Stimulated activated CD4-positive, alpha-beta T cell treated with anti-CD3 and anti-CD28 coated beads, Interleukin-15, amount 100 ng/mL, for 48 hours (primary cell): ENCODE measurements at regions not wholly inside any gene's neighbourhood (a gene's known extent, or its start where the extent isn't known, plus 50 kb on each side); places are given as distances from the start of the nearest gene placed in this dataset.
A peak's percentile ranks its signal among the peaks of the same experiment; 100 is the strongest.
"Not testable (repeated sequence)": the region's sequence is repeated elsewhere in the genome, so short reads cannot be mapped to it uniquely, and the experiment has no call there.

Experiments used
- DNase-seq, 2 donors: peaks; one replicate each; pipeline ENCODE4 v3.0.0-alpha.2; 2020; ENCODE audit warnings: low read depth in 2 of 2

- no peak for DNase-seq
These were observed 154.0 kb downstream of the REEP3 start for GRCh38 chr10:63675171-63675570.

DNA sequence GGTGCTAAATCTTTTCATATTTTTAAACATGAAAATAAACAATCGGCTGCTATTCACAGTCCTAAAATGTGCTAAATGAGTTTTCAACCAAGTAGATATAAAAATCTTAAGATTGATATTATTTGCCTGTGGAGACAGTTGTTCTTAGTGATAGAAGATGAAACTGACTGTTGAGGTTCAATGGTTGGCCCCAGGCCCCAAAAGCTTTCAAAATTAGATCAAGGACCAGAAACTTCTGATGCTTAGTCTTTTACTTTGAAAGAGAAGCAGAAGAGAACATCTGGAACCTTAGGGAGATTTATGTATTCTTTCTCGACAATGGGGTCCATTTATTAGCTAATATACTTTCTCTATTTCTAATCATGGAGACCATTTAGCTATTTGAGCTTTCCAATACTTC lies 155.8 kb downstream of the REEP3 start:
- DNase-seq, result no peak

- DNase-seq, result not testable (repeated sequence)
These were observed 159.3 kb downstream of the REEP3 start for GRCh38 chr10:63680545-63680944.

DNA sequence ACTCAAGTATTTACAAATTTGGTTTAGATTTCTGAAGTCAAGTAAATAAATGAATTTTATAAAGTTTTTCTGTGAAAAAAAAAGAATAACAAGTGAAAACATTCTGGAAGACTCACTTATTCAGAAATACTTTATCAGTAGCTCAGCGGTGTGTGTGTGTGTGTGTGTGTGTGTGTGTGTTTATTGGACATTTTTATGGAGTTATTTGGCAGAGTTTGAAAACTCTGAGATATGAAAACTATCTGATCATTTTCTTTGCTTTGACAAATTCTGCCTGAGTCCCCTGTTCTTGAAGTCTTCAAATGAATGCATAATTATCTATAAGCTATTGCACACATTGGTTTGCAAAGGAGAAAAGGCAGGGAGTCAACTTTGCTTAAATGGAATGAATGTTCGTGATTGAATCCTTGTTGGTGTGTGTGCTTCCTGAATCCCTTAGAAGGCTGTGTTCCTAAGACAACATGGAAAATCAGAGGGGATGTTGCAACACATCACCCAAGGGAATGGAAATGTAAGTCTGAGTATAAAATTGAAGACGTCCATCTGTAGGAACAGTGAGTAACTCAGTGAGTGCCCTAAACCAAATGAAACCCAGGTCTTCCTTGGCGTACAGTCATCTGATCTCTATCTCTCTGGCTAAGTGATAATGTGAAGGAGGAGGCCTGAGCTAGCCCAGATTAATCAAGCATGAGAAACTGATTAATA lies 160.9 kb downstream of the REEP3 start:
- DNase-seq, result no peak

DNA sequence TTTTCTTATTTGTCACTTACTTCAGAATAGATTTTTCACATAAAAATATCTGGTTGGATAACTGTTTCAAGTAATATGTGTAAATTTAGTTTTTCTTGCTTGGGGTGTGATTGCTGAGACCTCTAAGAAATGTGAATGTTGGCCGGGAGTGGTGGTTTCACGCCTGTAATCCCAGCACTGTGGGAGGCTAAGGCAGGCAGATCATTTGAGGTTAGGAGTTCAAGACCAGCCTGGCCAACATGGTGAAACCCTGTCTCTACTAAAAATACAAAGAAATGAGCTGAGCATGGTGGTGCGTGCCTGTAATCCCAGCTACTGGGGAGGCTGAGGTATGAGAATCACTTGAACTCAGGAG lies 161.5 kb downstream of the REEP3 start:
- not testable (repeated sequence) for DNase-seq

DNA sequence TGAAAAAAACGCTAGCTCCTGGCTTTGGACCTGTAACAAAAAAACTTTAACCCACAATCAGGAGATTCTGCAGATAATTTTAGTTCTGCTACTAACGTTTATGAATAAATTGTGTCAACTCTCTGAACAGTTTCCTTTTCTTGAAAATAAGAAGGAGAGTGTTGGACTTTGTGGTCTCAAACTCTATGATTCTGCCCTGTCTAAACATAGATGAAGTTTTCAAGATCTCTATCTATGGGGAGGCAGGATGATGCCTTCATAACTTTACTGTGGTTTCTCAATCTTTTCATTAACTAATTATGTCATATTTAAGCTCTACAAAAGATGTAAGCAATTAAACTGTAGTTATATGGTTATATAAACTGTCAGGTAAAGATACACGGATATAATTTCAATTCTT lies 162.0 kb downstream of the REEP3 start:
- DNase-seq, result no peak

DNA sequence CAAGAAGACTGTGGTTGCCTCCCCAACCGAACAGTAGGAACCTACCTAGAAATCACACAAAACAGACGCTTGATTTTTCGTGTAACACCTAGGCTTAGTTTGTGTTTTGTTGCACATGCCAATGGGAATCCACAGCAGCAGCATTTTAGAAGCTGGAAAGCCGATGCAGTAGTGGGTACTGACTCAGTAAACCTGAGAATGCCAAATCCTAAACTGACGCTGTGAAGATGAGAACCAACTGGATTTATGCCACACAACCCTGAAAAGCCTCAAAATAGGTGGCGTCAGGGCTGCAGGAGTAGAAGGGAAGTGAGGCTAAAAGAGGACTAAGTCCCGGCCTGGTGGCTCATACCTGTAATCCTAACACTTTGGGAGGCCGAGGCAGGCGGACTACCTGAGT lies 162.5 kb downstream of the REEP3 start:
- no peak for DNase-seq

GRCh38 chr10:63684257-63684936 lies 163.2 kb downstream of the REEP3 start:
- DNase-seq, result no peak

DNA sequence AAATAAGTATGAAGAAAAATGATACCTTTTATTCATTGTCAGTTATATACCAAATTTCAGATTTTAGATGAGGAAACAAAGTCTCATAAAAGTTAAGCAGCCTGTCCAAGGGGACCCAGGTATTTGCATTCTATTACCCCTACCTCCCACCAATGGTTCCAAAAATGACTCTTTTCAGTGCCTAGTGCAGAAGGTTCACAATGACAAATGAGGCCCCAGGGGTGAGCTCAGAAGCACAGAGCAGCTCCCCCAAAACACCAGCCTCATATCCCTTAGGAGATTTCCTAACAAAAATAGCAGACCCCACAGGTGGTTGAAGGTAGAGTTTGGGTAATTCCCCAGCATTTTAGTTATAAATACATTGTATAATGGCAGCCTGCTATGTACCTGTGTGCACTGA lies 168.6 kb downstream of the REEP3 start:
- no peak for DNase-seq

DNA sequence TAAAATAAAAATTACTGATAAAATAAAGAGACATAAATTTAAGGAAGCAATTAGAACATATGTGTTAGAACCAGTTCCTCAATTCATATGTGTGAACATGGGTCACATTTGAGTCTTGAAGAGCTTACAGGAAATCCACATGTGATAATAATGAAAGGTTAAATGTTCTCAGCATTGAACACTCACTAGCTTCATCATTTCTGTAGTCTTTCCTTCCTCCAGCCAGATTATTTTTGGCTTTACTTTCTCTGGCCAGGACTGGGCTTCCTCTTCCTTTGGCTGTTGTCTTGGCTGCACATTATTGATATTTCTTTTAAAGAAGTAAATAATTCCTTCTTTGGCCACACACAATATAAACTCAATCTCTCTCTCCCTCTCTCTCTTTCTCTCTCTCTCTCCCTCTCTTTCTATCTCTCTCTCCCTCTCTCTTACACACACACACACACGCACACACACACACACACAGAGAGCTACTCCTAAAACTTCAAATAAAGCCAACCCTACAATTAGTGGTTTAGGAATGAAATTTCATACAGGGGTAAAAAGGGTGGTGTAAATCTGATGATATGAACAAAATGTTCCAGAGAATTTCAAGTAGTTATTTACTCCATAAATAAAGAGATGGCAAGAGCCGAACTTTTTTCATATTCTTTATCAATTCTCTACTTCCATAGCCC lies 171.2 kb downstream of the REEP3 start:
- no peak for DNase-seq

GRCh38 chr10:63693021-63693420 lies 171.8 kb downstream of the REEP3 start:
- not testable (repeated sequence) for DNase-seq

- no peak for DNase-seq
These were observed 175.0 kb downstream of the REEP3 start for GRCh38 chr10:63696205-63696604.

- DNase-seq, result no peak
These were observed 177.0 kb downstream of the REEP3 start for GRCh38 chr10:63697956-63698786.

DNA sequence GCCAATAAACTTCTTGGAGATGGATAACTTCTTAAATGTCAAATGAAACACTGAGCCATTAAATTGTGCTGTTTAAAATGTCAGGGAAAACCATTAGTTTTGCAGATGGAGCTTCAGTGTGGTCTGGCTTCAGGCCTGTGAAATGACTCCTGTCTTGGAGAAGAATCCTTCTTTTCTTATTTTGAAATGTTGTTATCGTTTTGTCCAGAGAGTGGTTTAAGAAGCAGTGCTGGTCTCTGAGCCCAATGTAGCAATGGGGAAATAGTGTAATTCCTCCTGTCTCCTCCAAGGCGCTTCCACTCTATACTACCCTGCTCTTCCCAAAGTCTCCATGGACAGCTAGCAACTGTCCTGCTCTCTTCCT lies 177.6 kb downstream of the REEP3 start:
- DNase-seq, result no peak

GRCh38 chr10:63699785-63700613 lies 178.8 kb downstream of the REEP3 start:
- DNase-seq, result peak; percentile 22 to 40

GRCh38 chr10:63700631-63701156 lies 179.5 kb downstream of the REEP3 start:
- DNase-seq, result no peak

DNA sequence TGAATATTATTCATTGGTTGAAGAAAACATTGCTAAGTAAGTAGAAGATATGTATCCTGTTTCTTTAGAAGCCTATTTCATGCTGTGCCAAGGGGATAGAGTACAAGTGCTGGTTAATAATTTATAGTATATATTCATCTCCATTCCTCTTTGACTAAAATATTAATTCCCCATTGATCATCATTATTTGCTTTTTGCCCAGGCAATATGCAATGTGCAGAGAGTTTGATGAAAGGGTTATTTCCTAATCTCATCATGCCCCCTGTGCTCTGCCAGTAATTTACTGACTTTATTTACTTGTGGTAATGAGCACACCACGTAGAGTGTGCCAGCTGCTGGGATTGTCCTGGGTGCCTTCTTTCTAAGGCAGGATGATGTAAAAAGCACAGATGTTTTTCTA lies 180.9 kb downstream of the REEP3 start:
- DNase-seq, result no peak

DNA sequence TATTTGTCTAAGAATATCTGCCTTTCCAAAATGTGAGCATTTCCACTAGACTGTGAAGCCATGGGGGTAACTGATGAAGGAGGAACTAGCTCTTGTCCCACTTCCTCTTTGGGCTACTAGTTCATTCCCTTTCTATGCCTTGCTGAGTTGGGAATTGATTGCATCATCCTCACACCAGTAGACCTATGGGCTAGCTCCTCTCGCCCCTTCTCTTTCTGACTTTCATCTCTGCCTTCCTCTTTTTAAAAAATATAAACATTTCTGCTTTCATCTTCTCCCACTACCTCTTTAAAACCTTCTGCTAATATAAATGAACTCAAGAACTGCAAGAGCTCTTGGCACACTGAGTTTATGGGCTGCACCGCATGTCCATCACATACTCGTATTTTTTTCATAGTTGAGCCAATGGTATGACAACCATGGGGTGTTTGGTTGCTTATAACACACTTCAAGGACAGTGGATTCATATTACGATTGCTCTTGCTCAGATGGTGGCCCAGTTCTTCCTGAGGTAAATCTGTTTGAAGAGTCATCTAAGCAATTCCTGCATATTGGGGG lies 182.0 kb downstream of the REEP3 start:
- DNase-seq, result no peak

- no peak for DNase-seq
These were observed 182.6 kb downstream of the REEP3 start for GRCh38 chr10:63703740-63704345.

DNA sequence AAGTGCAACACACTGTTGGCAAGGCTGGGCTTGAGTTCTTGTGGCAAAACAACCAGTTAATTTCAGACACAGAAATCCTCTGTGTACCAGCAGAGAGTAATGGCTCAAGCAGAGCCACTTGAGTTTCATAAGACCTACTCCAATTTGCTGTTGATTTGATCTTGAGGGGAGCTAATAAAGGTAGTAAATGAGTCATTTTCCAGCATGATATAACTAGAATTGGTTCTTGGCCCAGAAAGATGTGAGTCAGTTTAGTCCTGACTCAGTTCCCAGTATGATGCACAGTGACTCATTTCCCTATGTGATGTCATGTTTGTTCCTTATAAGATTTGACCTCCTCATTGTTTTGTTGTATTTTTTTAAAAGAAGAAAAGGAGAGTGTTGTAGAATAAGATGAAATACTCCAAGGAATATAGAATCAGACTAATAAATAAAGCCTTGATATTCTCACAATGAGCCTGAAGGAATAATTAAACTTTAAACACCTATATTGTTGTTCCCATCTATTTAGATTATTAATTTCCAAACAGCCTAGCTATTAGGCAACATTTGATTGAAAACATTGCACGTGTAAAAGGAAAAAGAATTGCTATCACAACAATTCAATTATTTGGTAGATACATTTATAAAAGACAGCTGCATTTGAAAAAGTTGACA lies 186.2 kb downstream of the REEP3 start:
- DNase-seq, result peak in 1 of 2 donors; percentile 14
